PC-9 (cell line): ENCODE measurements at regions not wholly inside any gene's neighbourhood (a gene's known extent, or its start where the extent isn't known, plus 50 kb on each side); places are given as distances from the start of the nearest gene placed in this dataset.

Experiments
- CTCF ChIP-seq: fragments of 200-600 bp; sonication (generic); conservative IDR thresholded peaks from 2 replicates; pipeline ENCODE4 v1.6.1; 2017; ENCODE audit warnings: mixed run types, antibody characterized with exemption, mild to moderate bottlenecking, moderate library complexity
- EZH2 ChIP-seq: fragments of 200-600 bp; sonication (generic); IDR thresholded peaks from 2 replicates; pipeline ENCODE4 v1.8.0; 2017; ENCODE audit warnings: antibody characterized with exemption, low read depth

DNA sequence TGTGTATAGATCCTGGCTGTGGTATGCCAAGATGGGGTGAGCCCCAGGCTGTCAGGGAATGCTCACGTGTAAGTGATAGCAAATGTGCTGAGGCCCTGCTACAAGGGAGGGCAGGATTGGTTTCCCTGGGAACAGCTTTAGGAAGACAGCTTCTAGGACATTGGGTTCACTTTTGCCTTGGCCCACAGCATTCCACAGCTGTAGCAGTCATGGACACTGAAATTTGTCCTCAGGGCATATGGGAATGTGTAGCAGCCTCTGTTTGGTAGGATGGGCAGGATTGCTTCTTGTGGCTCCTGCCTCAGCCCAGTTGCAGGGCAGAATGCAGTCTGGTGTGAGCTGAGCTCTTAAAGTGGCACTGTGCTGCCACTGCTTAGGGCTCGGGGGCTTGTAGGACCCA lies 1061.7 kb upstream of the WWC1 start:
- TF ChIP-seq EZH2 (no peak), CTCF (no peak)
